LNCAP (cell line): ENCODE measurements at regions not wholly inside any gene's neighbourhood (a gene's known extent, or its start where the extent isn't known, plus 50 kb on each side); places are given as distances from the start of the nearest gene placed in this dataset.

Experiments used
- TF ChIP-seq, protein P1 (sequence below): fragments of 450-650 bp; IDR thresholded peaks from 2 replicates; pipeline ENCODE4 v1.5.1; 2017; ENCODE audit warnings: mild to moderate bottlenecking

DNA sequence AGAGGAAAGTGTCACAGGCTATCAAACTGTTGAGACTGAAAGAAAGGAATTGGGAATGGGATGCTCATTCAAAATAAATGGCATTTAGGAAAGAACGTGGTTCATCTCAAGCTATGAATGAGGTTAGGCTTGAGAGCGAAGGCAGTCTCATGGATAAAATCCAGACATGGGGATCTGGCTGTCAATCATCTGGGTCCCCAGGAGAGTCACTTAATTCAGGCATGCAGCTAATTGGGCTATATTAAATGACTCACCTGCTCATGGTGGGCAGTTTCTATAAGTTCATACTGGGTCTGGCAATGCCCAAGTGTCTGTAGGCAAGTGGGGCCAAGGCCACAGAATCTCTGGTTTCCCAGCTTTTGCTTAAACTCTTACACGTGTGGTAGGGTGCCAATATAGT, 286.5 kb upstream of the SEMA6A start:
- TF ChIP-seq, protein P1, sequence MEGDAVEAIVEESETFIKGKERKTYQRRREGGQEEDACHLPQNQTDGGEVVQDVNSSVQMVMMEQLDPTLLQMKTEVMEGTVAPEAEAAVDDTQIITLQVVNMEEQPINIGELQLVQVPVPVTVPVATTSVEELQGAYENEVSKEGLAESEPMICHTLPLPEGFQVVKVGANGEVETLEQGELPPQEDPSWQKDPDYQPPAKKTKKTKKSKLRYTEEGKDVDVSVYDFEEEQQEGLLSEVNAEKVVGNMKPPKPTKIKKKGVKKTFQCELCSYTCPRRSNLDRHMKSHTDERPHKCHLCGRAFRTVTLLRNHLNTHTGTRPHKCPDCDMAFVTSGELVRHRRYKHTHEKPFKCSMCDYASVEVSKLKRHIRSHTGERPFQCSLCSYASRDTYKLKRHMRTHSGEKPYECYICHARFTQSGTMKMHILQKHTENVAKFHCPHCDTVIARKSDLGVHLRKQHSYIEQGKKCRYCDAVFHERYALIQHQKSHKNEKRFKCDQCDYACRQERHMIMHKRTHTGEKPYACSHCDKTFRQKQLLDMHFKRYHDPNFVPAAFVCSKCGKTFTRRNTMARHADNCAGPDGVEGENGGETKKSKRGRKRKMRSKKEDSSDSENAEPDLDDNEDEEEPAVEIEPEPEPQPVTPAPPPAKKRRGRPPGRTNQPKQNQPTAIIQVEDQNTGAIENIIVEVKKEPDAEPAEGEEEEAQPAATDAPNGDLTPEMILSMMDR: no peak

DNA sequence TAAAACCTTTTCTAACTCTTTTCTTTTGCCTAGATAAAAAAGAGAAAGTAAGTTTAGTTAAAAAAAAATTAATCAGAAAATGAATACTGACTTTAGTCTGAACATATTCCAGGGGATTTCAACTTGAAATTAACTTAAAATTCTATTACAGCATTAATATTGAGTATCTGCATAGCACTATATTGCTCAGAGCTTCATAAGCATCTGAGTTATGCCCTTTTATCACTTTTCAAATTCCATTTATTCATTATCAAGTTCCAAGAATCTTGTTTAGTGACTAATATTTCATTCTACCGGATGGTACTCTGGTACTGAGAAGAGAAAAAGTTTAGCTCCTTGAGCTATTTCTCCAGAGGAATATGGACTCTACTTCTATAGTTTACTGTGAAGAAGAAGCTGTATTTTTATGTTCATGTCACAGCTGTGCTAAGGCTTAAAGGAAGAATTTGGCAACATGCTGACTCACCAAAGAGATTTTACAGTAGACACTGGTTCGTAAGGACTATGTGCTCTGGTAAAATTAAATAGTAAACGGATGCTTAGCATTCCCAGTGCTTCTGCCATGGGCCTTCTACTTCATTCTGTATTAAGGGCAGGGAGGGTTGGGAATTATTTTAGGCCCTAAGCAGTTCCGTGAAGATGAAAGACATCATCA, 285.2 kb upstream of the SEMA6A start:
- TF ChIP-seq, protein P1: no peak

DNA sequence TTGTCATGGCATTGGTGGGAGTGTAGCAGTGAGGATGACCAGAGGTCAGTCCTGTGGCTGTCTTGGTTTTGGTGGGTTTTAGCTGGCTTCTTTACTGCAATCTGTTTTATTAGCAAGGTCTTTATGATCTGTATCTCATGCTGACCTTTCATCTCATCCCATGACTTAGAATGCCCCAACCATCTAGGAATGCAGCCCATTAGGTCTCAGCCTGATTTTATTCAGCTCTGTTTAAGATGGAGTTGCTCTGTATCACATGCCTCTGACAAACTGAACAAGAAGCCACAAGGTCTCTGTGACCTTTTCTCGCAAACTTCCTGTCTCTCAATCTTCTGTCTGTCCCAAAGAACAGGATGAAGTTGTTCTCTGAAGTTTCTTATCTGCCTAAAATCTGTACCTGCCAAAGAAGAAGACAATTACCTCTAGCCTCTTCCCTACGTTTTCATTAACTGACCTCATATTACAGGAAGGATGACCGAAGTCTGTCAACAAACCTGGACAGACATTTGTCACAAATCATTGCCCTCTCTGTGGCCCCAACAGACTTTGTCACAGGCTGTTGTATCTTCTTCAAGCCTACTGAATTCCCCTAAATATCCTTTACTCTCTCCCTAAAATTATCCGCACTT, 284.2 kb upstream of the SEMA6A start:
- TF ChIP-seq, protein P1: no peak

DNA sequence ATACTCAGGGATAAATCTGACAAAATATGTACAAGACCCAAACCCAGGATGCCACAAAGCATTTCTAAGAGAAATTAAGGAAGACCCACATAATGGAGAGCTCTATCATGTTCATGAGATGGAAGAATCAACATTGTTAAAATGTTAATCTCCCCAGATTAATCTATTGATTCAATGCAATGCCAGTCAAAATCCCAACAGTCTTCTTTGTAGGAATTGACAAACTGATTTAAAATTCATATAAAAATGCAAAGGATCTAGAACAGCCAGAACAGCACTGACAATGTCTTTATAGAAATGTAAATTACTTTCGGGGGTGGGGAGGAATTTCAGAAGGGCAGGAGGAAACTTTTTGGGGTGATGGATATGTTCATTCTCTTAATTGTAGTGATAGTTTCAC, 281.6 kb upstream of the SEMA6A start:
- TF ChIP-seq, protein P1: no peak

DNA sequence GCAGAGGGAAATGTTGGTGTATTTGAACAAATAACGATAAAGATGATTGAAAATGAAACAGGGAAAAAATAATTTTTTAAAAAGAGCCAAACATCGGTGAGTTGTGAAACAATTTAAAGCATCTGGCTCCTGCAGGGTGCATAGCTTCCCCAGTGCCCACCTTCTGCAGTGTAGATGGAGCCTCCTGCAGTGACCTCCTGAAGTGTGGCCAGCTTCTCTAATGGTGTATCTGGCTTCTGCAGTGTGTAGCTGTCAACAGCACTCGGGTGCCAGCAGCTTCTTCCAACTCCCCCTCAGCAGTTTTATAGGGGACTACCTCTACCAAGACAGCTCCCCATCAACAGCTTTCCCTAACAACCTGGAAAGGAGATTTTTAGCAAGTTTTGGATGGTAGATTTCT, 279.4 kb upstream of the SEMA6A start:
- TF ChIP-seq, protein P1: no peak

DNA sequence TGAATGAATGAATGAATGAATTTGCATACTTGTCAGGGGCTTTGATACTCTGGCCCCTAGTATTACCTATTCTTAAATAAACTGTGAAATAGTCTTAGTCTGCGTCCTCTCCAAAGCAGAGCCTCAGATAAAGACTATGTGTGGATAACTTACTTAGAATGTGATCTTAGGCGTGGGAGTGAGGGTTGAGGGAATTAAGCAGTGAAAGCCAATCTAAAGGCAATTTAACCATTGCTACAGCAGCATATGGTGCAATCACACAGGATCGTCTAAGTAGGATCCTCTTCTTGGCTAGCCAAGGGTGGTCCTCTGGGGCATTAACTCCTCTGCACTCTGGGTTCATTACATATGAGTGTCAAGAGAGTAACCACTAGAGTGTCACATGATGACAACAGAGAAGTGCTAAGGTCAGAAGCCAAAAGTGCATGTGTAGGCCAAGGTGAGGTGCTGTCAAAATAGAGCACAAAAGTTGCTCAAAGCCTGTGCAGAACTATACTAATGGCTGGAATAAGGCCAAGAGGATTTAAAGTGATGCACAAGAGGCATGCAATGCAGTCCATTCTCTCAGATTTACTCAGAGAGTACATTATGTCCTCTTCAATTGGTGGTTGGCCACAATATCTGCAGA, 274.4 kb upstream of the SEMA6A start:
- TF ChIP-seq, protein P1: no peak

DNA sequence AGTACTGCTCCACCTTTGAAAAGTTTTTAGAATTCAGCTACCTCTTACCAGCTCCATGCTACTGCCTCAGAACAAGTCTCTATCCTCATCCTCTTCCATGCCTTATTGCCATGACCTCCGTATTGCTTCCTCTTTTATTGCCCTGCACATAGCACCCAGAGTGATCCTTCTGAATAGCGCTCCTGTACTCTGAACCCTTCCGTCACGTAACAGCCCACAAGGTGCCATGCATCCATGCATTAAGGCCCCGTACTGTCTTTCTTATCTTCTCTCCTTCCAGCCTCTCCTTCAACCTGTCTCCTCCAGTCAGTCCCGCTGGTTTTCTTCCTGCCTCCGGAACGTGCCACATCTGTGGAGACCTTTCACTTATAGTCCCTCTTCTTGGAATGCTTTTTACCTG, 273.3 kb upstream of the SEMA6A start:
- TF ChIP-seq, protein P1: no peak
